Fibroblast of skin of back (primary cell): ENCODE measurements at regions not wholly inside any gene's neighbourhood (a gene's known extent, or its start where the extent isn't known, plus 50 kb on each side); places are given as distances from the start of the nearest gene placed in this dataset.
"Not testable (repeated sequence)": the region's sequence is repeated elsewhere in the genome, so short reads cannot be mapped to it uniquely, and the experiment has no call there.

Experiments
- DNase-seq: peaks from one replicate; pipeline ENCODE4 v3.0.0-alpha.2; 2013

DNA sequence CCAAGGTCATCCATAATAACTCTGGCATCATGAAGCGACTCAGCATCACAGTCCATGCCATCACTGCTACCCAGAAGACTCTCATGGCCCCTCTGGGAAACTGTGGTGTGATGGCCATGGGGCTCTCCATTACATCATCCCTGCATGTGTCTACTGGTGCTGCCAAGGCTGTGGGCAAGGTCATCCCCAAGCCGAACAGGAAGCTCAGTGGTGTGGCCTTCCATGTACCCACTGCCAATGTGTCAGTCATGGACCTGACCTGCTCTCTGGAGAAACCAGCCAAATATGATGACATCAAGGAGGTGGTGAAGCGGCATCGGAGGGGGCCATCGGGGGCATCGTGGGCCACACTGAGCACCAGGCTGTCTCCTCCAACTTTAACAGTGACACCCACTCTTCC lies 65.1 kb upstream of the ARHGAP29 start:
- no peak for DNase-seq

DNA sequence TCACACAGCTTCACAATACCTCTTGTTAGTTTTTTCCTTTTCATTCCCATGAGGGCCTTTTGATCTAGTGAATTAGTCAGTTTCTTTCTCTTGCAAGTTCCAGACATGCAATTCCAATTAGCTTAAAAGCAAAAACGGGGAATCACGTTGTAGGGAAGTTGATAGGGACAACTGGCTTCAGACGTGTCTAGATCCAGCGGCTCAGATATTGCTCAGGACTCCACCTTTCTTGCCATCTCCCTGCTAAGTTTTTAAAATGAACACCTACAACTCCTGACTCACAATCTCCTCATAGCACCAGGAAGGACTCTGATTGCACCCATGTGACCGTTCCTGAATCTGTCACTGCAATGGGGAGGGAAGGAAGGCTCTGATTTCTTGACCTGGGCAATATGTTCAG lies 63.8 kb upstream of the ARHGAP29 start:
- no peak for DNase-seq

DNA sequence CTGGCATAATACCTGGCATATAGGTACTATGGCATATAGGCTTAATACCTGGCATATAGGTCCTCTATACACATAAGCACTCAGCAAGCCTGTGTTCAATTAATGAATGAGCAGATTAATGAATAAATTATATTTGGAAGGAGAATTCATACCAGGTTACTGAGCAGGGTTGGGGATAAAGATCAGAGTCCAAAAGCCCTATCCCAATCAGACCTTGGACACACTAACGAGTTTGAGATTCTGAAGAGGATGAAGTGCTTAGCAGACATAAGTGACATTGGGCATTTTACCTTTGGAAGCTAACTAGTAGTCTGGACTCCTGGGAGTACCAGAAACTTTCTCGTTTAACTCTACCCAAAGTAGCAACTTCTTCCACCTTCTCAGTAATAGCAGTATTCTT lies 63.3 kb upstream of the ARHGAP29 start:
- DNase-seq: no peak

DNA sequence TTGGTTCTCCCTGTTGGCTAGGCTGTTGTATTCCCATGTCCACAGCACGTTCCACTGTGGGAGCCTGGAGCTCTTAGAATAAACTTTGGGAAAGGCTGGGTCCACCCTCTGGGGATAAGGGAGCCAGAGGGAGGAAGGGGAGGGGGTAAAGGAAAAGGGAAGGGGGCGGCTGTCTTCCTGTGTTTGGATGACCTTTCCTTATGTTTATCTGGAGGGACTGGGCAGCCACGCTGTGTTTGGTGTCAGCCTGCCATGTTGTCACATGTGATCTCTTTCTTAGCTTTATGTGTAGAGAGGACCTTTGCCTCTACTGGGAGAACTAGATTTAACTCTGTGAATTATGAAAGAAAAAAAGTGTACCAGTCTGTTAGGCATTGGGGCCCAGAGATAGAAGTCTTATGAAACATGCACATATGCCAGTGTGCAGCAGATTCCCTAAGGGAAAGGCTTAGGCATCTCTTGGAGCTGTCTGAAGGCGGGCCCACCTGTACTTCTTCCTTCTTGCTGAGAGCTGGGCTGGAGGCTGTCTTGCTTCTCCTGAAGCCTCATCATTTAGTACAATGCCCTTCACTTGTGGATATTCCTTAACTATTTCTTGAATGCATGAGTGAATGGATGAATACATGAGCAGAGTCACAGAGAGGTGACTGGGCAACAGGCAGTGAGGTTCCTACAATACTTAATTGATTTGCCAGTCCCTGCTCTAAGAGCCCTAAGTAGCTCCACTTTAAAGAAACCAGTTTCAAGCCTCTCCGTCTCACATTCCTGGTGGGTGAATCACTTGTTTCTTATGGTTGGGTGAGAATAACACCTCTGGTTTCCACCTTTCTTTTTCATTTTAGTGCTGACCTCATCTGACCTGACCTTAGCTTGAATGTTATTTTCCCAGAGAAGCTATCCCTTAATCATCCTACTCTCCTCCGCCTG lies 62.5 kb upstream of the ARHGAP29 start:
- DNase-seq: peak; percentile 61

DNA sequence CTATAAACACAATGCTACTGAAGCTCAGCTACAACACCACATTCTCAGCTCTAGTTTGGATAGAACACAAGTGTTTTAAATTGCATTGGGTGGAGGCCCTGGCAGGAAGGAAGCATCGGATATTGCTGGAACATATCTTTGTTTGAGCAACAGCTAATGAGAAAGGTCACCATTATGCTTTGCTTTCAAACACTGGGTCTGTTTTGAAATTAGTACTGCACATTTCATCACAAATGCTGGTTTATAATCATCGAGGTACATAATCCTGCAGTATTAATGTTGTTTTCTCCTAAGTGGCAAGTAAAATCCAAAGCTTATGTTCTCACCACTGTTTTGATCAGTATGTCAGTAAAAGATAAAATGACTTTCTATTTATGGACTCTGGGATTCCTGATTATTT lies 61.5 kb upstream of the ARHGAP29 start:
- no peak for DNase-seq

DNA sequence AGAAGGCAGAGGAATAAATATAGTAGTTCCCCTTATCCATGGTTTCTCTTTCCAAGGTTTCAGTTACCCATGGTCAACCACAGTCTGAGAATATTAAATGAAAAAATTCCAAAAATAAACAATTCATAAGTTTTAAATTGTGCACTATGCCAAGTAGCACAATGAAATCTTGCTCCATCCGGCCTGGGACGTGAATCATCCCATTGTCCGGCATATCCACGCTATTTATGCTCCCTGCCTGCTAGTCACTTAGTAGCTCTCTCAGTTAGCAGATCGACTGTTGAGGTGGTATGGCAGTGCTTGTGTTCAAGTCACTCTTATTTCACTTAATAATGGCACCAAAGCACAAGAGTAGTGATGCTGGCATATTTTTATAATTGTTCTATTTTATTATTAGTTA lies 58.6 kb upstream of the ARHGAP29 start:
- DNase-seq: peak; percentile 70

DNA sequence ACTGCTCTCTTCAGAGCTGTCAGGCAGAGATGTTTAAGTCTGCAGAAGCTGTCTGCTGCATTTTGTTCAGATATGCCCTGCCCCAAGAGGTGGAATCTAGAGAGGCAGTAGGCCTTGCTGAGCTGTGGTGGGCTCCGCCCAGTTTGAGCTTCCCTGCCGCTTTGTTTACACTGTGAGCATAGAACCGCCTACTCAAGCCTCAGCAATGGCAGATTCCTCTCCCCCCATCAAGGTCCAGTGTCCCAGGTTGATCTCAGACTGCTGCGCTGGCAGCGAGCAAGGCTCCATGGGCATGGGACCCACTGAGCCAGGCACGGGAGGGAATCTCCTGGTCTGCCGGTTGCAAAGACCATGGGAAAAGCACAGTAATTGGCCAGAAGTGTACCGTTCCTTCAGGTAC lies 55.6 kb upstream of the ARHGAP29 start:
- not testable (repeated sequence) for DNase-seq

DNA sequence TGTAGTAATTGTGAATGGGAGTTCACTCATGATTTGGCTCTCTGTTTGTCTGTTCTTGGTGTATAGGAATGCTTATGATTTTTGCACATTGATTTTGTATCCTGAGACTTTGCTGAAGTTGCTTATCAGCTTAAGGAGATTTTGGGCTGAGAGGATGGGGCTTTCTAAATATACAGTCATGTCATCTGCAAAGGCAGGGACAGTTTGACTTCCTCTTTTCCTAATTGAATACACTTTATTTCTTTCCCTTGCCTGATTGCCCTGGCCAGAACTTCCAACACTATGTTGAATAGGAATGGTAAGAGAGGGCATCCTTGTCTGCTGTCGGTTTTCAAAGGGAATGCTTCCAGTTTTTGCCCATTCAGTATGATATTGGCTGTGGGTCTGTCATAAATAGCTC lies 51.9 kb upstream of the ARHGAP29 start:
- DNase-seq: not testable (repeated sequence)
